22Rv1 (cell line): ENCODE measurements at regions not wholly inside any gene's neighbourhood (a gene's known extent, or its start where the extent isn't known, plus 50 kb on each side); places are given as distances from the start of the nearest gene placed in this dataset.

Experiments
- H3K27ac ChIP-seq: fragments of 450-650 bp; 2 replicates; pipeline ENCODE4 v1.5.1; 2017
- CTCF ChIP-seq: fragments of 450-650 bp; IDR thresholded peaks from 2 replicates; pipeline ENCODE4 v1.5.1; 2017; ENCODE audit warnings: mild to moderate bottlenecking
- ZFX ChIP-seq: fragments of 450-650 bp; IDR thresholded peaks from 2 replicates; pipeline ENCODE4 v1.6.1; 2017; ENCODE audit warnings: antibody characterized with exemption, borderline replicate concordance

- H3K27ac ChIP-seq, result no peak overlapping the region
- TF ChIP-seq ZFX, result no peak
- no peak for TF ChIP-seq CTCF
These were observed 249.1 kb downstream of the DHX35 start for GRCh38 chr20:39211060-39211748.

GRCh38 chr20:39210341-39211036, 248.3 kb downstream of the DHX35 start:
- H3K27ac ChIP-seq, result no peak overlapping the region
- TF ChIP-seq ZFX, result no peak
- no peak for TF ChIP-seq CTCF

GRCh38 chr20:39206899-39207564, 244.9 kb downstream of the DHX35 start:
- TF ChIP-seq CTCF, result no peak
- TF ChIP-seq ZFX, result no peak
- H3K27ac ChIP-seq, result no peak overlapping the region

GRCh38 chr20:39195582-39196021, 233.5 kb downstream of the DHX35 start:
- TF ChIP-seq ZFX, result no peak
- no peak for TF ChIP-seq CTCF
- no peak overlapping the region for H3K27ac ChIP-seq

- TF ChIP-seq CTCF (no peak), ZFX (no peak)
- H3K27ac ChIP-seq, result no peak overlapping the region
These were observed 228.8 kb downstream of the DHX35 start for GRCh38 chr20:39190666-39191570.

GRCh38 chr20:39188266-39188765, 226.2 kb downstream of the DHX35 start:
- no peak for TF ChIP-seq CTCF
- no peak for TF ChIP-seq ZFX
- no peak overlapping the region for H3K27ac ChIP-seq
